Activated CD4-positive, alpha-beta T cell treated with anti-CD3 and anti-CD28 coated beads for 48 hours (primary cell): ENCODE measurements at regions not wholly inside any gene's neighbourhood (a gene's known extent, or its start where the extent isn't known, plus 50 kb on each side); places are given as distances from the start of the nearest gene placed in this dataset.

Experiments used
- DNase-seq: peaks from one replicate; pipeline ENCODE4 v3.0.0-alpha.2; 2020

GRCh38 chr3:187977659-187978058, 176.3 kb upstream of the LPP start:
- no peak for DNase-seq

- no peak for DNase-seq
These were observed 175.4 kb upstream of the LPP start for GRCh38 chr3:187978433-187979011.

GRCh38 chr3:187979564-187979963, 174.4 kb upstream of the LPP start:
- no peak for DNase-seq

GRCh38 chr3:187980861-187981260, 173.1 kb upstream of the LPP start:
- no peak for DNase-seq

- DNase-seq = no peak
These were observed 171.8 kb upstream of the LPP start for GRCh38 chr3:187982142-187982541.

- DNase-seq = no peak
These were observed 170.4 kb upstream of the LPP start for GRCh38 chr3:187983484-187984124.

GRCh38 chr3:187985647-187986046, 168.3 kb upstream of the LPP start:
- DNase-seq = no peak

GRCh38 chr3:187986514-187986934, 167.4 kb upstream of the LPP start:
- DNase-seq = peak; percentile 66

GRCh38 chr3:187987187-187987586, 166.8 kb upstream of the LPP start:
- DNase-seq = no peak

GRCh38 chr3:187987924-187988323, 166.0 kb upstream of the LPP start:
- peak; percentile 69 for DNase-seq

GRCh38 chr3:187989575-187990153, 164.3 kb upstream of the LPP start:
- DNase-seq = no peak

GRCh38 chr3:187992609-187993008, 161.3 kb upstream of the LPP start:
- DNase-seq = no peak

GRCh38 chr3:187994221-187995042, 159.5 kb upstream of the LPP start:
- no peak for DNase-seq

GRCh38 chr3:187995043-187995400, 158.9 kb upstream of the LPP start:
- DNase-seq = no peak

- no peak for DNase-seq
These were observed 158.3 kb upstream of the LPP start for GRCh38 chr3:187995667-187996066.

- no peak for DNase-seq
These were observed 157.3 kb upstream of the LPP start for GRCh38 chr3:187996609-187997008.

GRCh38 chr3:187997490-187997889, 156.5 kb upstream of the LPP start:
- DNase-seq = no peak

- DNase-seq = no peak
These were observed 155.9 kb upstream of the LPP start for GRCh38 chr3:187997946-187998561.

- DNase-seq = no peak
These were observed 155.3 kb upstream of the LPP start for GRCh38 chr3:187998611-187999010.

- DNase-seq = peak; percentile 23
These were observed 154.1 kb upstream of the LPP start for GRCh38 chr3:187999821-188000220.

GRCh38 chr3:188000361-188000861, 153.5 kb upstream of the LPP start:
- DNase-seq = no peak

- DNase-seq = no peak
These were observed 152.9 kb upstream of the LPP start for GRCh38 chr3:188001093-188001492.

- DNase-seq = no peak
These were observed 152.0 kb upstream of the LPP start for GRCh38 chr3:188001926-188002325.
